Panc1 (cell line): ENCODE measurements at regions not wholly inside any gene's neighbourhood (a gene's known extent, or its start where the extent isn't known, plus 50 kb on each side); places are given as distances from the start of the nearest gene placed in this dataset.

Experiments
- CTCF ChIP-seq: fragments of 450-650 bp; IDR thresholded peaks from 2 replicates; pipeline ENCODE4 v1.5.1; 2017; ENCODE audit warnings: mild to moderate bottlenecking
- POLR2AphosphoS5 ChIP-seq: IDR thresholded peaks from 2 replicates; pipeline ENCODE4 v1.6.1; 2012; ENCODE audit warnings: mild to moderate bottlenecking, low read depth, low read length, moderate library complexity
- REST ChIP-seq, 2 experiments: IDR thresholded peaks; 2 replicates each; pipeline ENCODE4 v1.6.1; 2011 to 2012; ENCODE audit warnings: low read depth in 2 of 2, control low read depth in 1 of 2, low read length in 1 of 2, mild to moderate bottlenecking in 1 of 2, moderate library complexity in 1 of 2; ENCODE audit not compliant: insufficient read depth in 1 of 2
- SIN3A ChIP-seq: IDR thresholded peaks from 2 replicates; pipeline ENCODE4 v1.6.1; 2012; ENCODE audit warnings: low read depth, mild to moderate bottlenecking, low read length, moderate library complexity, borderline replicate concordance; ENCODE audit not compliant: insufficient read depth
- TCF7L2 ChIP-seq: IDR thresholded peaks from 2 replicates; pipeline ENCODE4 v1.6.1; 2011; ENCODE audit warnings: mild to moderate bottlenecking, low read depth, low read length, inconsistent platforms

- TF ChIP-seq SIN3A (no peak), CTCF (no peak), POLR2AphosphoS5 (no peak), REST (IDR thresholded peaks at IDR 0.05; ENCODE audit: insufficient read depth in 1 of 2, low read depth in 2 of 2, low read length in 1 of 2) (no peak), TCF7L2 (no peak)
Measured at GRCh38 chr13:107208889-107209288, 641.0 kb upstream of the ARGLU1 start.
